ENCODE measurements at regions not wholly inside any gene's neighbourhood (a gene's known extent, or its start where the extent isn't known, plus 50 kb on each side); places are given as distances from the start of the nearest gene placed in this dataset.

DNA sequence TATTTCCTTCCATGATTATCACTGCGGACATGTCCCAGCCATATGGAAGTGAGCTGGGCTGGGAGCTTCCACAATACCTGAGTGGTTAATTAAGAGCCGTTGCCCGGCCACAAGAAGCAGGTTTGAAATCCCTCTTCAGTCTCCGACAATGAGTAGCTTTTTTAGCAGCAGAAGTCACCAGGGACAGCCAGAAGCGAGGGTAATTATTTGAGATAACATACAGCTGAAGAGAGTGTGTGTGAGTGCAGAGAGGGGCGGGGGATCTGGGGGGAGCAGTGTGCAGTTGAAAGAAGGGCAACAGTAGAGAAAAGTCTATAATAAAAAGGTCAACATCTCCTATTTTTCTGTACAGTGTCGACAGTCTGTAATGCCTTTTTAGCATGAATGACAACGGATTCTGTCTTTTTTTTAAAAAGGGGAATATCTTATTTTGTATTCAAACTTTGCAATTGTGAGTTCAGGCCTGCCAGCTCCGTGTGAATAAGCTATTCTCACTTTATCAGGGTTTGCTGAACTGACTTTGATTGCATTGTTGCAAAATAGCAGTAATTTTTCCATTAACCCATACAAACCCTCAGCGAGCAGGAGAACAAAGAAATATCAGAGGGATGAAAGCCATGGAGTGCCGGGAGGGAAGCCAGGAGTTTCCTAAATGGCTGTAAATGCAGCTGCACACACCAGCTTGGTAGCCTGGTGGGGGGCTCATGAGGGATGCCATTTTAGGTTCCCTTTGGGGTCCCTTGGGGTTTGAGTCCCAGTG, 220.3 kb upstream of the IRX3 start:
- TF ChIP-seq, protein P1, sequence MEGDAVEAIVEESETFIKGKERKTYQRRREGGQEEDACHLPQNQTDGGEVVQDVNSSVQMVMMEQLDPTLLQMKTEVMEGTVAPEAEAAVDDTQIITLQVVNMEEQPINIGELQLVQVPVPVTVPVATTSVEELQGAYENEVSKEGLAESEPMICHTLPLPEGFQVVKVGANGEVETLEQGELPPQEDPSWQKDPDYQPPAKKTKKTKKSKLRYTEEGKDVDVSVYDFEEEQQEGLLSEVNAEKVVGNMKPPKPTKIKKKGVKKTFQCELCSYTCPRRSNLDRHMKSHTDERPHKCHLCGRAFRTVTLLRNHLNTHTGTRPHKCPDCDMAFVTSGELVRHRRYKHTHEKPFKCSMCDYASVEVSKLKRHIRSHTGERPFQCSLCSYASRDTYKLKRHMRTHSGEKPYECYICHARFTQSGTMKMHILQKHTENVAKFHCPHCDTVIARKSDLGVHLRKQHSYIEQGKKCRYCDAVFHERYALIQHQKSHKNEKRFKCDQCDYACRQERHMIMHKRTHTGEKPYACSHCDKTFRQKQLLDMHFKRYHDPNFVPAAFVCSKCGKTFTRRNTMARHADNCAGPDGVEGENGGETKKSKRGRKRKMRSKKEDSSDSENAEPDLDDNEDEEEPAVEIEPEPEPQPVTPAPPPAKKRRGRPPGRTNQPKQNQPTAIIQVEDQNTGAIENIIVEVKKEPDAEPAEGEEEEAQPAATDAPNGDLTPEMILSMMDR (IDR thresholded peaks at IDR 0.05) = no peak
- TF ChIP-seq POLR2A (IDR thresholded peaks at IDR 0.05) = no peak
